GM19468 (cell line): ENCODE measurements at regions not wholly inside any gene's neighbourhood (a gene's known extent, or its start where the extent isn't known, plus 50 kb on each side); places are given as distances from the start of the nearest gene placed in this dataset.

Source experiments
- ATAC-seq: cut with Tn5 transposase; IDR thresholded peaks from one replicate; pipeline ENCODE4 v1.9.1; 2021; ENCODE audit warnings: mild to moderate bottlenecking, moderate library complexity, moderate number of reproducible peaks; ENCODE audit not compliant: unreplicated experiment; ENCODE audit errors: extremely low read depth

DNA sequence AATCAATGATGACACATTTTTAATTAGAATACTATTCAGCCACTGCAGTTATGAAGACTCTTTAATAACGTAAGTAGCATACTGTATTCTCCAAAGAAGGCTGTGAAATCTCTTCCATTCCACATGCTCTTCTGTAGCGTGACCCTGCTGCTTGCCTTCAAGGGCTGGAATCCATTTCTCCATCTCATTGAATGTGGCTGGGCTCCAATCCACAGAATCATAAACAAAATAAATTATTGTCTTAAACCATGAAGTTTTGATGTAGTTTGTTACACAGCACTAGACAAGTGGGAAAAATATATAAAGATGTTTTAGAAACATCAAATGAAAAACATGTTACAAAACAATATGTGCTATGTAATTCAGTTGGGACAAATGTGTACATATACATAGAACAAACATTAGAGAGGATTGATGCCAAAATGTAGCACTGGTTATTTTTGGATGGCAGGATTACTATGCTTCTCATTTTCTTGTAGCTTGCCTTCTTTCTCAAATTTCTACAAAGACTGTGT is 410.8 kb upstream of the PODXL start:
- no peak for ATAC-seq

DNA sequence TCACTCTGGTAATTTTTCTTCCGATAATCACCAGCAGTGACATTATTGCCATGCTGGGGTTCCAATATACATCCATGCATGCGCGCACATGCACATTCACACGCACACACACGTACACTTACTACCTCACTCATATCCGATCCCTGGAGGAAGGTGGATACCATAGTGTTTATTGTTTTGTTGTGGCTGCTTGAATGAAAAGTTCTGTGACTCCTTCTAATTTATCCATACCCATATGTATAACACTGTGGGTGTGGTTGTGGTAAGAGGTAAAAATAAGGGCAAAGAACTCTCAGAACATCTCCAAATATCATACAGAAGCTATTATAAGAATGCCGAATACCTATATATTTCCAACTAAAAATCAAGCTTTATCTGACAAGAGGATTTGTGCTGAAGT is 407.8 kb upstream of the PODXL start:
- no peak for ATAC-seq

DNA sequence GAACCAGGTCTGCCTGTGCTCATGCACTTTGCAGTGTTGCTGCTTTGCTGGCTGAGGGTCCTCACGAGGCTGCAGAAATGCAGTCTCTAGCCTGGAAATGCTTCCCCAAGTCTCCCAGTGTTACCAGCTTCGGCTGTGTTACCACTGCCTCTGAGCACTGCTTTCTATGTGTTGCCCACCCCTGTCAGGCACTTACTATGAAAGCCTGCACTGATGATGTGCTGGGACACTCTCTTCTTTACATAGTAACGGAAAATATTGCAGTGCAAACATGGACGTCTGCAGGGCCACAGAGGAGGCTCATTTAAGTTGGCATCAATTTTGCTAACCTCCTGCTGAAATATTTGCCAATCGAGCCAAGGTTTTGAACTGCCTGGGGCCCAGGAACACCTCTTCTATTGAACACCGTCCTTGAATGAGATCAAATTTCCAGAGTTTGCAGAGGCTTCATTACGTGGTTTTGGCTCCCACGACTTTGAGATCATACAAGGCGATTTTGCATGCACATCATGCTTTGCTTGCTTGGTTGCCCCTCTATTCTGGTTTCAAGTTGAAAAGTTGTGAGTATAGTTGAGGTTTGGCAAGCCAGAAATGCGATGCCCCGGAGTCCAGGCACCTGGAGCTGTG is 404.7 kb upstream of the PODXL start:
- ATAC-seq, result no peak

DNA sequence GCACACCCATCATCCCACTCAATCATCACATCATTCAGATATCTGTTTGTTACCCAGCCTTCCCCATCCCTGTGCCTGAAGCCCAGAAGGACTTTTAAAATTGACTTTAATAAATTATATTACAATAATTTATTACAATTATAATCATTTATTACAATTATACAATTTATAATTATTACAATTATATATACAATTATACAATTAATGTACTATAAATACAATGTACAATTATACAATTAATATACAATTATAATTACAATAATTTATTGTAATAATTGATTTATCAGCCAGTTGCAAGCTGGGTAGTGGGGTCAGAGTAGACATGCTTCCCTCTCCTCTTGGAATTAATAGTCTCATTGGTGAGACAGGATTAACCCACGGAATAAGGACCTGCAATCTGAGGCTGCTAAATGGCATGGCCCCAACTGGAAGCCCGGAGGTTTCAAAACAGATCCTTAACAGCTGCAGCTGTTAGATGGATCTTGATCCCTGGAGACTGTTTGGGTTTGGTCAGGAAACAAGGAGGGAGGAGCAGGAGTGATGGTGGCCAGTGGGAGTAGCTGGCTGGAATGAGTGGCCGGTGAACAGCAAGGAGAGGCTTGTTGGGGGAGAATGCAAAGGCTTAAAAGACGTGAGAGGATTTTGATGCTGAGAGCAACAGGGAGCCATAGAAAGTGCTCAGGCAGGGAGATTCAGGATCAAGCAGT is 402.8 kb upstream of the PODXL start:
- no peak for ATAC-seq

DNA sequence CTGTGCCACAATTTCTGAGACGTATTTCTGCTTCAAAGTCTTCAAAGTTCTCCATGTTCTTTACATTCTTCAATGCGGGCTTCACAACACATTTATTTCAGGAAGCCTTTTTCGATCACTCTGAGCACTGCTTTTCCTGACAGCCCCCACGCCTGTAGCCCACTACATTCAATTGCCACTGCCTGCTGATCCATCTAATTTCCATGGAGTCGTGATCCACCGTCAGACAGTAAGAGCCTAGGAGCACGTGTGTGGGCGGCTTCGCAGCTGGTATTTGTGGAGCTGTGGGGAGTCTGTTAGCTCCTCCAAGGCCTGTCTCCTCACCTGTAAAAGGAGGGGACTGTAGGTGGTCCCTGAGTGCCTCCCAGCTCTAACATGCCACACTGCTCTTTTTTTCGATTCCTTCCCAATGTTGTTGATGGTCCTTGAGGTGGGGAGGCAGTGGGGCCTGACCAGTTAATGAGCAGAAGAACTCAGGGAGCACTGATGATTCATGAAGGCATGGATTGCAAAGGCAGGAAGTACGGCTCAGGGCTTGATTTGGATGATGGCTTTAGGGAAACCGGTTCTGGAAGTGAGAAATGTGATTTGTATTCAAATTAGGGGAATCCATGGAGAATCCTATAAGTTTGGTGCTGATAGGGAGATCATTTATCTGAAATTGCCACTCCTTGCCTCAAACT is 401.1 kb upstream of the PODXL start:
- no peak for ATAC-seq

DNA sequence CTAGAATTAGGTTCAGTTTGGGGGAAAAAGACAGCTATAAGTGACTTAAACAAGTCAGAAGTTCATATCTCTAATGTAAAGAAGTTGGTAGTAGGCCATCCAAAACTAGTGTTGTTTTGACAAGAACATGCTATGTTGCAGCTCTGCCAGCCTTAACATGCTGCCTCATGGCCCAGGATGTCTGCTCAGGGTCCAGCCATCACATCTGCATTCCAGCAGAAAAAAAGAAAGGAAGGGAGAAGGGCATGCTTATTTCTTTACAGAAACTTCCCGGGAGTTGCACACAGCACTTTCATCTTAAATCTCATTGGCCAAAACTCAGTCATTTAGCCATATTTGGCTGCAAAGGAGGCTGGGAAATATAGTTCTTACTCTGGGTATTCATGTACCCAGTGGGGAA is 400.4 kb upstream of the PODXL start:
- ATAC-seq, result no peak

DNA sequence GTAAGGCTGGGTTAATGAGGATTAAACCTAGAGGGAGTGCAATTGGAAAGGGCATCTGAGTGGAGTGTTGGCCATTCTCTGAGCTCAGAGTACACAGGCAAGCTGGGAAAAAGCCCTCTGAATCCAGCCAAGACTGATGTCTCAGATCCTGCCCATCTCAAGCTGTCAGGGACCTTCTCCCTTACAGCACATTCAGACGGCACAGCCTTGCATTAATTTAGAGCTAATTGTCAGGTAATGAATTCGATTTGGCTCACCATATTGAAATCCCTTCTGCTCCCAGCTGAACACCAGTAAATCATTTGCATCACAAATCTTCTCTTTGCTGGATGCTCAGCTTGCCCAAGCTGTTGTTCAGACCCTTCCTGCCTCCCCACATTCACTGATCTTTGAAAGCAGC is 399.3 kb upstream of the PODXL start:
- no peak for ATAC-seq

DNA sequence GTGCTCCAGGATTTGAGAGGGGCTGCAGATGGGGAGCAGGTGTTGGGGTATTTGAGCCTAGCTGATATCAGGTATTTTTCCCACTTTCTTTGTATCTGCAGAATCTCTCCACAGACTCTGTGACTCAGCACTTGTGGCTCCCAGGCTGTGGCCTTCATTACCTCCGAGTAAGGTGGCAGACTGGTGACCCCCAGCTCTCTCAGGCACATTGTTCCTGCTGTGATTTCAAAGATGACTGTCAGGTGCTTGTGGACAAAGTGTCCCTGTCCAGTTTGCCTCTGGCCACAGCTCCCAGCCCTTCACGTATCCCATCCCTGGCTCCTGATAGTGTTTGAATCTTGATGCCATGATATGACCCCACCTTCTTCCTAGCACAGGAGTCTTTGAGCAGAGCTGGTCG is 396.8 kb upstream of the PODXL start:
- no peak for ATAC-seq

DNA sequence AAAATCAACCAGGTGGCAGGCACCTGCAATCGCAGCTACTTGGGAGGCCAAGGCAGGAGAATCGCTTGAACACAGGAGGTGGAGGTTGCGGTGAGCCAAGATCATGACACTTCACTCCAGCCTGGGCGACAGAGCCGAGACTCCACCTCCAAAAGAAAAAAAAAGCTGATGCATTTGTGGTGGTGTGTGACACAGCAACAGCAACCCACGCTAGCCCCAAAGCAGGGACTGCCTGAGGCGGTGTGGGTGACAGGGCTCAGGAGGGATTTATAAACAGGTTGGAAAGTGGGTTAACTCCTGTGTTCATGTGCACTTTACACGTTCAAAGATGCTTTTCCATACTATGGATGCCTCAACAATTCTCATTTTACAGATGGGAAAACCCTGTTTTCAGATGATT is 395.9 kb upstream of the PODXL start:
- ATAC-seq, result no peak

DNA sequence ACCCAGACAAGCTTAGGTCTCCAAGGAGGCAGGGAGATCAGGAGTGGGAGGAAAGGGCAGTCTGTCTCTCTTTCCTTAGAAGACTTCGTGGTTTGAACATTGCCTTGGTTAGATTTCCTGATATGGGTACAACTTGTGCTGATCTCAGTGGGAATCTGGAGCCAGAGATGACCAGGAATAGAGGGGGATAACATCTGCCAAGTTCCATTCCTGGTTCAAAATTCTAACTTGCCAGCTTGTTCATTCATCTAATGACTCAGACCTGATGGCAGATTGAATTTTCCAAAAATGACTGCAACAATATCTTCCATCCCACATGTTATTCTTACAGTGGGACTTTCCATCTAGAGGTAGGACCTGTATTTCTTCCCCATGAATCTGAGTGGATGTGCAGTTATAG is 394.3 kb upstream of the PODXL start:
- no peak for ATAC-seq

DNA sequence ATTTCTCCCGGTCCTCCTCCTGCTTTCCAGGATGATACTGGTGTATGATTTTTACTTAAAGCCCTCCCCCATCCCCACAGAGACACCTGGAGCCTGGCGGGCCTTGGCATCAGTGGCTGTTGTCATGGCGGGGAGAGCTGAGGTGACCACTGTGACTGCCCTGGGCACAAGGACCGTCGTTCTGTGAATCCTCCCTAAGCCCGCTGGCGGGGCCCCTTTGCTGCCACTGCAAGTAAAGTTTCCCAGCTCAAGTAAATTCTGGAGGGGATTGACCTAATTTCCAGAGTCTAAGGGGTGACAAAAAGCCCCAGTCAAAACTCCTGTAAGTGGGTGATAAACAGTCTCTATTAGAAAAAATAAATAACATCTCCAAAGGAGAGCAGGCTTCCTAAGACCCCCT is 393.2 kb upstream of the PODXL start:
- no peak for ATAC-seq

DNA sequence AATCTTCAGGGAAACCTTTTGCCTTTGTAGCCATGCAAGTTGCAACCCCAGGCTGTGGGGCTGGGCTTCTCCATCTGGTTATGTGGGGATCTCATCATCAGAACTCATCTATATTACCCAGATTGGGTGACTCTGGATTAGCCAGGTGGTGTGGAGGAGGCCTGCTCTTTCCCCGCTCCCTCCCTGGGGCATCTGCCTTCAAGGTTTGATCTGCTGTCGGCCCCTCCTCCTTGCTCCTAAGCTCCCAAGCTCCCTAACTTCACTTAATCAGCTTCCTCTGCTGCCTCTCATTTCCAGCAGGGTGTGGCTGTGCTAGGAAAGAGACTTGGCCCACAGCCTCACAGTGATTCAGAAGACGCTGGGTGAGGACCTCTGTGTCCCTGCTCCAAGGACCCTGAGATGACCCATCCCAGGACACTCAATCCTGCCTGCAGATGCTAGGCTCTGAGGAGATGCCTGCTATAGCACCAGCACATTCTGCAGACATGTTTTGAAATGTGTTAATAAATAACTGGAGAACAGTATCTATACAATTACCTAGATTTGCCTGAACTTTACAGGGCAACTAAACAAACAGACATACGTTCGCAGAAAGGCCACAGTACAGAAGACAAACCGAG is 392.1 kb upstream of the PODXL start:
- ATAC-seq, result no peak

DNA sequence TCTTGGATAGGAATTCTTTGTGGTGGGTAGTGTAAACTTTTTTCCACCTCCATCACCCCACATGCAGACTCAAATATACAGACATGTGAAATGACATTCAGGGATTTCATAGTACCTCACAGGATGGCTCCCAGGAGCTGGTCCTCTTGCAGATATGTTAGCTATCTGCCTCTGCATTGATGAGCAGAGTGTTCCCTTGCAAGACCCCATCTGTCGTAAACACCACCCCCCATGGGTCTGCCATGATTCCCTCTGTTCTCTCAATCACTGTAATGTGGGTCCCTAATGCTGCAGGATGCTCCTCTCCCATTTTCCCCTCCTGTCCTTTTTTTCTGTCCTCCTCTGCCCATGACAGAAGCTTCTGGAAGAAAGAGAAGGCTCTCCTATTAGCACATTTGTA is 391.2 kb upstream of the PODXL start:
- ATAC-seq, result no peak

DNA sequence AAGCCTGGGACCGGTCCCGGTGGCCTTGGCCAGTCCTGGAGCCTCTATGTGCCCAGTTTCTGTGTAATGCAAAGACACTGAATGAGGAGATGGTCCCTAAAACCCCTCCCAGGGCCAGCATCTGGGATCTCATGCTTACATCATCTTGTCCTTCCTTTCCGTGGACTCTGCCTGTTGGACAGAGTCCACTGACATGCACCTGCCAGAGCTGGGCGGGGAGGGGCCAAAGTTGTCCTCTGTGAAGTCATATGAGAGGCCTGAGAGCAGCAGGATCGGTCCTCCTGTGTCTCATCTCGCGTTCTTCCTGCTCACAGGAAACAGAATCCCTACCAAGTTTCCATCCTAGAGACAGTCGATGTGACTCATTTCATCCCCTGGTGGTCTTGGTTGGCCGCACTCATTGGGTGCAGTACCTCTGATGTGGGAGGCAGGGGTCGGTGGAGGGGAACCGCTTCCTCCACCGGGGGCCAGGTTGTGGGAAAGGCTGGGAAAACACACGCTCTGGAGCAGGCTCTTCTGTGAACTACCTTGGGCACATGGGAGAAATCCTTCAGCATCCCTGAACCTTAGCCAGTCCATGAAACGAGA is 389.6 kb upstream of the PODXL start:
- ATAC-seq, result no peak

DNA sequence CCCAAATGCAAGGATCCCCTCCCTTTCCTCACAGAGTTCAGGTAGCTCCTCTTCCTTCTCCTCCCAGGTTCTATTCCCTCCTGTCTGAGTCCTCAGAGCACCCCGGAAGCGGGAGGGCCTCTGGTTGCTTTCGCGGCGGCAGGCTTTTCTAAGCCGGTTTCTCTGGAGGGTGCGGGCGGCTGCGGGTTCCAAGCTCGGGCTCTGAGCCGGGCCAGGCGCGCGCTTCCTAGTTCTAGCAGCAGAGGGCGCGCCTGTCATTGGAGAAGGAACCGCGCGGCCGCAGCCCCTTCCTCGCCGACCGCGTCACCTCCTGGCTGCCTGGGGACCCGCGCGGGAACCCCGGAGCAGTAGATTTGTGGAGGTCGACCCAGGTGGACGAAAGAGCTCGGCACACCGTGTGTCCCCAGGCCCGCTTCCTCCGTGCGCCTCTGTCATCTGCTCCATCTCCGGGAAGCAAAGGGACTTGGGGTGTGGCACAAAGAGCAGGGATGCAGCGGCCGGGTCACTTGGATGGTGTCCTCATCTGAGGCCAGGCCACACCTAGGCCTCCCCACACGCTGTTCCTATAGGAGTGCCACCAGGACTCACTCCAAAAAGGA is 389.0 kb upstream of the PODXL start:
- ATAC-seq, result no peak

DNA sequence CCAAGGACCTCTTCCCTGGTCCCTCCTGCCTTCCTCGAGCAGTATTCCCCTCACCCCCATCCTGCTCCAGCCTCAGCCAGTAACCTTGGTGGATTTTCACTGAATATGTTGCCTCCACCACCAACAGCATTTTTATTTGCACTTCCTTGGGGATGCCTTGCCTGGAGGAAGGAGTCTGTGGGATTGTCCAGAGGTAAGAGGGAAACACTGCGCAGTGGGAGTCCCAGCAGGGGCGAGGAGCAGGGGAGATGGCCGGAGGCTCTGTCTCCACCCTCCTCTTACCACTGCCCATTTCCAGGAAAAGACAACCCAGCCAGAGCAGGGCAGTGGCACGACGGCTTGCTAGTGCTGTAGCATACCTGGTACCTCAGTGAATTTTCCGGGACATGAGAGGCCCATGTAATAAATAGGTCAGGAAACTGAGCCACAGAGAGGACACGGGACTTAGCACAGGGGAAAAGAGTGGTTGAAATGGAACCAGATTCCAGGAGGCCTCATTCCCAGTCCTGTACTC is 388.2 kb upstream of the PODXL start:
- ATAC-seq, result no peak

DNA sequence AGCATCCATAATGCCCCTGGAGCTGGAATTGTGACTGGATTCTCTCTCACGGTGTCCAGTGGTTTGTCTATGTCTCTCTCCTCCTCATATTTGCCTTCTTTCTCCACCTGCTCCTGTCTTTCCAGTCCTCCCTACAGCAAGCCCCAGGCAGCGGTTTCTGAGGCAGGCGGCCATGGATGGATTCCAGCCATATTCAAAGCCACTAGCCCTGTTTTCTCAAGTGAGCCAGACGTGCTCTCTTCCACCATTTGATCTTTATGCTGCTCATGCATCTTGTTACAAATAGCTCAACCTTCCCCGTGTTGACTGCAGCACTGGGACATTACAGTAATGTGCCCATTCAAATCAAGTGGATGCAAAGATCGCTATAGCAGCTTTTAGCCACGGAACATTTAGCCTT is 387.2 kb upstream of the PODXL start:
- no peak for ATAC-seq

DNA sequence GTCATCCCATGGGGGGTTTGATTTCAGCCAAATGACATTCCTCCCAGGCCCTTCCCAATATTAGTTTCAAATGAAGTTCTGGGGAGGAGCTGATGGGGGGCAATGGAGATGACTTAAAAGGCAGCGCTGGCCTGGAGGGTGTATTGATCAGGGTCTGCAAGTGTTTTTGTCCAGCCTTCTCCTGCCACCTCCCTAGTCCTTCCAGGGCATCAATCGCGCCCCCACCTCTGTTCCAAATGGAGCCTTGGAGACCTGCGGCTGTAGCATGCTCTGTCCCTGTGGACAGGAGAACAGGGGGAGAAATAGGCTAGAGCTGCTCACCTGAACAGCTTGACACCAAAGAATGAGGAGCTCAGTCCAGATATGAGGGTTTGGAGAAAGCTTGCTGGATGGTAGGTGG is 386.8 kb upstream of the PODXL start:
- ATAC-seq, result no peak

DNA sequence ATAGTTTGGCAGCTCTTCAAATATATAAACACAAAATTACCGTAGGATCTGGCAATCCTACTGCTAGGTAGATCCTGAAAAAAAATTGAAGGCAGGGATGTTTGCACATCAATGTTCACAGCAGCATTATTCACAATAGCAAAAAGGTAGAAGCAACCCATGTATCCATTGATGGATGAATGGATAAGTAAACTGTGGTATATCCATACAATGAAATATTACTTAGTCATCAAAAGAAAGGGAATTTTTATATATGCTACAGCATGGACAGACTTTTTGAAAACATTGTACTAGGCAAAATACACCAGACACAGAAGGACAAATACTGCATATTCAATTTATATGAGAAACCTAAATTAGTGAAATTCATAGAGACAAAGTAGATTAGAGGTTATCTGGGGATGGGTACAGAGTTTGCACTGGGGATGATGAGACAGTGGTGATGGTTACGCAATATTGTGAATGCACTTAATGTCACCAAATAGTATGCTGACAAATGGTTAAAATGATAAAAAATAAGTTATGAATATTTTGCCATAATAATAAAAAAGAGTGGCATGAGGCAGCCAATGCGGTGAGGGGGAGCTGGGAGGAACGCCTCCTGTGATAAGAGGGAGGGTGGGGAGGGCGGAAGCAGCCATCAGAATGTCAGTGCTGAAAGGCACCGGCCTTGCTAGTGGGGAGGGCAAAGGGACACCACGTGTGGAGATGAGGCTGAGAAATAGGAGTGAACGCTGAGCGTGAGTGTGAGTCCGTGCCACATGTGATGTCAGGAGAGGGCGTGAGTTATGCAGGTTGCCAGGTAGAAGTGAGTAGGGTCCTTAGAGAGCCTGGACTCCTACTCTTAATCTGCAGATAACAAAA is 386.1 kb upstream of the PODXL start:
- ATAC-seq, result no peak
